ENCODE measurements at regions not wholly inside any gene's neighbourhood (a gene's known extent, or its start where the extent isn't known, plus 50 kb on each side); places are given as distances from the start of the nearest gene placed in this dataset.

- ATAC-seq (no peak), DNase-seq (no peak)
- Histone ChIP-seq H3K27ac (no peak overlapping the region), H3K4me1 (peaks cover 13% of the 10 kb centered on the region), H3K27me3 (ENCODE audit: insufficient read depth in 3 of 3, low read length in 2 of 3) (no peaks in the 10 kb centered on the region), H3K4me3 (no peak overlapping the region), H3K36me3 (ENCODE audit: insufficient read depth in 1 of 2, low read depth in 1 of 2) (no peaks in the 10 kb centered on the region), H3K9me3 (no peaks in the 10 kb centered on the region)
- intact Hi-C loops (cut with DNase I), result no loop called here
- WGBS, 3 donors, result 94 to 97% (median 96%) methylated on average over 2 of the region's 2 CpGs
- no peak for TF ChIP-seq CTCF (IDR thresholded peaks at IDR 0.05)
Observed at GRCh38 chr12:67920413-67920812, 68.8 kb upstream of the IFNG-AS1 start.

- Histone ChIP-seq H3K36me3 (ENCODE audit: insufficient read depth in 1 of 2, low read depth in 1 of 2) (no peaks in the 10 kb centered on the region), H3K27me3 (ENCODE audit: insufficient read depth in 3 of 3, low read length in 2 of 3) (no peaks in the 10 kb centered on the region), H3K4me1 (peaks cover 13% of the 10 kb centered on the region), H3K4me3 (no peak overlapping the region), H3K27ac (no peak overlapping the region), H3K9me3 (no peaks in the 10 kb centered on the region)
- TF ChIP-seq CTCF (IDR thresholded peaks at IDR 0.05), result no peak
- no peak for DNase-seq
- intact Hi-C loops (cut with DNase I), result no loop called here
- ATAC-seq, result no peak
- WGBS, 3 donors, result 74 to 95% (median 80%) methylated on average over 1 of the region's 1 CpG
Observed at GRCh38 chr12:67921286-67921685, 68.0 kb upstream of the IFNG-AS1 start.

- no peak overlapping the region for H3K27ac ChIP-seq
- intact Hi-C loops (cut with DNase I), result no loop called here
- 32 to 47% (median 32%) methylated on average over 1 of the region's 1 CpG for WGBS, 3 donors
Observed at GRCh38 chr12:67922245-67922644, 67.0 kb upstream of the IFNG-AS1 start.

GRCh38 chr12:67925077-67925476, 64.2 kb upstream of the IFNG-AS1 start:
- 43 to 47% (median 45%) methylated on average over 2 of the region's 2 CpGs for WGBS, 3 donors
- intact Hi-C loops (cut with DNase I), result no loop called here
- H3K36me3 ChIP-seq (ENCODE audit: insufficient read depth in 1 of 2, low read depth in 1 of 2), result no peaks in the 10 kb centered on the region

More at GRCh38 chr12:67922245-67922644, 67.0 kb upstream of the IFNG-AS1 start:
- DNase-seq (no peak), ATAC-seq (no peak)
- Histone ChIP-seq H3K36me3 (ENCODE audit: insufficient read depth in 1 of 2, low read depth in 1 of 2) (no peaks in the 10 kb centered on the region), H3K9me3 (no peaks in the 10 kb centered on the region), H3K4me3 (no peak overlapping the region), H3K4me1 (peaks cover 7% of the 10 kb centered on the region), H3K27me3 (ENCODE audit: insufficient read depth in 3 of 3, low read length in 2 of 3) (no peaks in the 10 kb centered on the region)
- no peak for TF ChIP-seq CTCF (IDR thresholded peaks at IDR 0.05)

More at GRCh38 chr12:67925077-67925476, 64.2 kb upstream of the IFNG-AS1 start:
- no peak for DNase-seq
- no peak for ATAC-seq
- no peak for TF ChIP-seq CTCF (IDR thresholded peaks at IDR 0.05)
- no peak overlapping the region for H3K4me3 ChIP-seq
- peaks cover 19% of the 10 kb centered on the region for H3K4me1 ChIP-seq
- no peaks in the 10 kb centered on the region for H3K9me3 ChIP-seq
- H3K27ac ChIP-seq, result no peak overlapping the region
- H3K27me3 ChIP-seq (ENCODE audit: insufficient read depth in 3 of 3, low read length in 2 of 3), result no peaks in the 10 kb centered on the region

Data from psoas muscle (tissue), 7 donors.